Erythroblast (primary cell): ENCODE measurements at regions not wholly inside any gene's neighbourhood (a gene's known extent, or its start where the extent isn't known, plus 50 kb on each side); places are given as distances from the start of the nearest gene placed in this dataset.

Source experiments
- GATA1 ChIP-seq: IDR thresholded peaks from 2 replicates; pipeline ENCODE4 v1.6.1; 2011; ENCODE audit warnings: low read depth, mild to moderate bottlenecking, control low read depth, low read length, moderate library complexity
- POLR2A ChIP-seq: IDR thresholded peaks from 2 replicates; pipeline ENCODE4 v1.6.1; 2011; ENCODE audit warnings: mild to moderate bottlenecking, low read length

- no peak for TF ChIP-seq POLR2A
- TF ChIP-seq GATA1 = no peak
These were observed 60.9 kb upstream of the SESN3 start for GRCh38 chr11:95291946-95292345.
